ENCODE measurements at regions not wholly inside any gene's neighbourhood (a gene's known extent, or its start where the extent isn't known, plus 50 kb on each side); places are given as distances from the start of the nearest gene placed in this dataset.

- Histone ChIP-seq H3K4ac (ENCODE audit: low read depth, low read length) (no peak overlapping the region), H3K4me3 (ENCODE audit: insufficient read depth, low read depth, low read length) (no peak overlapping the region), H2BK5ac (ENCODE audit: low read depth, low read length, poor library complexity, severe bottlenecking) (no peak overlapping the region), H2BK20ac (ENCODE audit: low read depth, low read length) (no peak overlapping the region), H2AK5ac (ENCODE audit: low read depth, low read length) (no peak overlapping the region), H3K79me1 (ENCODE audit: low read depth in 1 of 2, low read length in 2 of 2) (no peaks in the 10 kb centered on the region), H4K91ac (ENCODE audit: insufficient read depth, low read depth, low read length) (no peak overlapping the region), H4K20me1 (ENCODE audit: insufficient read depth, low read length) (no peaks in the 10 kb centered on the region), H4K8ac (ENCODE audit: low read depth in 2 of 2, low read length in 2 of 2) (no peak overlapping the region), H2AK9ac (replicated peaks; ENCODE audit: low read depth, low read length, poor library complexity) (no peak overlapping the region), H2AFZ (replicated peaks; ENCODE audit: low read length, poor library complexity) (no peak overlapping the region), H2BK120ac (ENCODE audit: low read depth, low read length) (no peak overlapping the region), H3K56ac (ENCODE audit: extremely low read depth, insufficient read depth, low read length) (no peak overlapping the region), H3K14ac (replicated peaks; ENCODE audit: low read depth, low read length) (no peak overlapping the region), H3K4me1 (ENCODE audit: control insufficient read depth, insufficient read depth, low read length) (no peaks in the 10 kb centered on the region), H3K4me2 (ENCODE audit: low read depth, low read length) (no peak overlapping the region), H3K9ac (ENCODE audit: low read depth, low read length) (no peak overlapping the region), H3K27me3 (ENCODE audit: control insufficient read depth, insufficient read depth, low read length) (no peaks in the 10 kb centered on the region), H3K9me3 (ENCODE audit: control insufficient read depth, insufficient read depth, low read length) (0 out of 2 replicates have a peak, but pooled peaks cover 2% of the 10 kb centered on the region), H3K18ac (ENCODE audit: low read depth, low read length) (no peak overlapping the region), H4K5ac (ENCODE audit: low read depth, low read length) (no peak overlapping the region), H2BK15ac (ENCODE audit: low read depth, low read length) (no peak overlapping the region), H3K27ac (ENCODE audit: insufficient read depth, low read length) (no peak overlapping the region), H3K23ac (ENCODE audit: low read depth, low read length) (no peak overlapping the region), H3K9me1 (ENCODE audit: insufficient read depth, low read length) (no peaks in the 10 kb centered on the region), H3K36me3 (ENCODE audit: control insufficient read depth, insufficient read depth, low read length) (no peaks in the 10 kb centered on the region)
- ATAC-seq (ENCODE audit: low read depth) (peak; percentile 29; the same call in 1 of the 2 replicates), DNase-seq (peak; percentile 33)
- peak; percentile 41; the same call in 1 of the 2 replicates for TF ChIP-seq CTCF (conservative IDR thresholded peaks at IDR 0.05; ENCODE audit: low read depth, low read length)
- no peak for TF ChIP-seq CEBPB (IDR thresholded peaks at IDR 0.05; ENCODE audit: low read depth, low read length)
- peak; percentile 31; the same call in 1 of the 2 replicates for TF ChIP-seq RAD21 (IDR thresholded peaks at IDR 0.05; ENCODE audit: low read length)
- no TSS peak for BruUV-seq (replicated peaks)
- dilution Hi-C loops (cut with HindIII; ENCODE audit: low sequenced_read_pairs, unreplicated experiment): no loop called here
- in situ Hi-C loops (cut with MboI; ENCODE audit: low sequenced_read_pairs): no loop called here
- CTCF ChIA-PET: no interaction called here
- POLR2A ChIA-PET (ENCODE audit: unreplicated experiment): no interaction called here
- intact Hi-C loops (cut with micrococcal nuclease): no loop called here
- WGBS, 2 experiments (ENCODE audit: extremely low coverage in 2 of 2, insufficient read length in 1 of 2): no CpG with 5 or more reads among the region's 2 CpGs
Observed at GRCh38 chr5:63125862-63126261, 547.2 kb downstream of the LRRC70 start.

Measured in IMR-90 (cell line).